ENCODE measurements at regions not wholly inside any gene's neighbourhood (a gene's known extent, or its start where the extent isn't known, plus 50 kb on each side); places are given as distances from the start of the nearest gene placed in this dataset.

DNA sequence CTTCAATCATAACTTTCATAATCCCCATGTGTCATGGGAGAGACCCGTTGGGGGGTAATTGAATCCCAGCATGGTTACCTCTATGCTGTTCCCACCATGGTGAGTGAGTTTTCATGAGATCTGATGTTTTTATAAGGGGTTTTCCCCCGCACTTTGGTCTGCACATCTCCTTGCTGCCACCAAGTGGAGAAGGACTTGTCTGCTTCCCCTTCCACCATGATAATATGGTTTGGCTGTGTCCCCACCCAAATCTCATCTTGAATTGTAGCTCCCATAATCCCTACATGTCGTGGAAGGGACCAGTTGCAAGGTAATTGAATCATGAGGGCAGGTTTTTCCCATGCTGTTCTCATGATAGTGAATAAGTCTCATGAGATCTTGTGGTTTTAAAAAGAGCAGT is 524.9 kb downstream of the SLITRK5 start:
- no peak overlapping the region for H3K27ac Mint-ChIP-seq

DNA sequence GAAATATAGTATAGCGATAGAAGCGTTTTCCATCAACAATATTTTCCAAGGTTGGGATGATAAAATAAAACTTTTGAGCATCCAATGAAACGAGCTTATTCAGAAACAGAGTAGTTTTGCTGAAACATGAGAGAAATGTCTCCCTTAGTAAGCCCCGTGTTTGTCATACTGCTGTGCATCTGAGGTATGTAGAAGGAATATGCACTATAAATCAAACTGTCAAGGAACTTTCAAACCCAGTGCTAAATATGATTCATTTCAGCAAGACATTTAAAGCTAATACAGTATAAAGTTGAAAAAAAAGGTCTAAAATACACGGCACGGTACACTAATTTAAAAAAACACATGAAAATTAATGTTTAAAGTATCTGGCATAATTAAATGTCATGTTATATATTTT is 546.2 kb downstream of the SLITRK5 start:
- Histone ChIP-seq H3K27me3 (ENCODE audit: control insufficient read depth, insufficient read depth, low read length) (no peaks in the 10 kb centered on the region), H3K36me3 (ENCODE audit: control insufficient read depth, insufficient read depth, low read length) (no peaks in the 10 kb centered on the region), H3K4me3 (ENCODE audit: low read length) (no peak overlapping the region), H3K9me3 (ENCODE audit: control insufficient read depth, insufficient read depth, low read length) (no peaks in the 10 kb centered on the region), H3K4me1 (ENCODE audit: control insufficient read depth, insufficient read depth, low read length) (no peaks in the 10 kb centered on the region), H3K27ac (ENCODE audit: low read length) (no peak overlapping the region)
- Mint-ChIP-seq H3K27ac (no peak overlapping the region), H3K36me3 (peaks cover 8% of the 10 kb centered on the region), H3K9me3 (no peaks in the 10 kb centered on the region), H3K27me3 (ENCODE audit: low read depth in 2 of 2) (no peaks in the 10 kb centered on the region), H3K4me1 (no peaks in the 10 kb centered on the region), H3K4me3 (no peak overlapping the region)
- intact Hi-C loops (cut with micrococcal nuclease), result no loop called here
- no peak for DNase-seq
- 80% methylated on average over 3 of the region's 6 CpGs for WGBS (ENCODE audit: insufficient coverage)
- TF ChIP-seq, protein P1, sequence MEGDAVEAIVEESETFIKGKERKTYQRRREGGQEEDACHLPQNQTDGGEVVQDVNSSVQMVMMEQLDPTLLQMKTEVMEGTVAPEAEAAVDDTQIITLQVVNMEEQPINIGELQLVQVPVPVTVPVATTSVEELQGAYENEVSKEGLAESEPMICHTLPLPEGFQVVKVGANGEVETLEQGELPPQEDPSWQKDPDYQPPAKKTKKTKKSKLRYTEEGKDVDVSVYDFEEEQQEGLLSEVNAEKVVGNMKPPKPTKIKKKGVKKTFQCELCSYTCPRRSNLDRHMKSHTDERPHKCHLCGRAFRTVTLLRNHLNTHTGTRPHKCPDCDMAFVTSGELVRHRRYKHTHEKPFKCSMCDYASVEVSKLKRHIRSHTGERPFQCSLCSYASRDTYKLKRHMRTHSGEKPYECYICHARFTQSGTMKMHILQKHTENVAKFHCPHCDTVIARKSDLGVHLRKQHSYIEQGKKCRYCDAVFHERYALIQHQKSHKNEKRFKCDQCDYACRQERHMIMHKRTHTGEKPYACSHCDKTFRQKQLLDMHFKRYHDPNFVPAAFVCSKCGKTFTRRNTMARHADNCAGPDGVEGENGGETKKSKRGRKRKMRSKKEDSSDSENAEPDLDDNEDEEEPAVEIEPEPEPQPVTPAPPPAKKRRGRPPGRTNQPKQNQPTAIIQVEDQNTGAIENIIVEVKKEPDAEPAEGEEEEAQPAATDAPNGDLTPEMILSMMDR (IDR thresholded peaks at IDR 0.05), result no peak
- no peak for ATAC-seq

More for the DNA sequence above, 524.9 kb downstream of the SLITRK5 start:
- peaks cover 8% of the 10 kb centered on the region for H3K36me3 Mint-ChIP-seq
- WGBS (ENCODE audit: insufficient coverage), result 80% methylated on average over 1 of the region's 3 CpGs
- H3K27ac ChIP-seq (ENCODE audit: low read length), result no peak overlapping the region
- peaks cover 1 to 7% of the 10 kb centered on the region in 2 donors for H3K9me3 Mint-ChIP-seq
- H3K9me3 ChIP-seq (ENCODE audit: control insufficient read depth, insufficient read depth, low read length), result no peaks in the 10 kb centered on the region
- H3K4me1 Mint-ChIP-seq, result no peaks in the 10 kb centered on the region
- no peak overlapping the region for H3K4me3 ChIP-seq (ENCODE audit: low read length)
- intact Hi-C loops (cut with micrococcal nuclease), result no loop called here
- H3K36me3 ChIP-seq (ENCODE audit: control insufficient read depth, insufficient read depth, low read length), result no peaks in the 10 kb centered on the region
- H3K27me3 ChIP-seq (ENCODE audit: control insufficient read depth, insufficient read depth, low read length), result no peaks in the 10 kb centered on the region
- no peaks in the 10 kb centered on the region for H3K4me1 ChIP-seq (ENCODE audit: control insufficient read depth, insufficient read depth, low read length)
- ATAC-seq (no peak), DNase-seq (no peak)
- H3K4me3 Mint-ChIP-seq, result no peak overlapping the region
- TF ChIP-seq, protein P1 (IDR thresholded peaks at IDR 0.05), result no peak
- no peaks in the 10 kb centered on the region for H3K27me3 Mint-ChIP-seq (ENCODE audit: low read depth in 2 of 2)

DNA sequence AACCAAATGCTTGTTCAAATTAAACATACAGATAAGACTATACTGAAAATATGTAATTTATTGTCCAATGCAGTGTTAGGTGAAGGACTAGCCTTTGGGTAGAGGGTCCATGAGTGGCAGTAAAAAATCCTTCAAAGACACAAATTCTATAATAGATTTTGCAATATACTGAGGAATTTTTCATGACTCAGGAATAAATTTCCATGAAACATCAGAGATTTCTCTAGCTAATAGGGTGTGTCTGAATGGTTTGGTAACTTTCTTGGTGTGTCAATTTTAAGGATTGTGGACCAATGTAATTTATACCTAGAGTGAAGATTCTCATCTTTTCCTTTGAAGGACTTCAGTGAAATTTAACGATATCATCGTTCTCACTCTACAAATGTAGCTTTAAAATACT is 546.7 kb downstream of the SLITRK5 start:
- Mint-ChIP-seq H3K4me3 (no peak overlapping the region), H3K27ac (no peak overlapping the region), H3K27me3 (ENCODE audit: low read depth in 2 of 2) (no peaks in the 10 kb centered on the region), H3K4me1 (no peaks in the 10 kb centered on the region), H3K9me3 (no peaks in the 10 kb centered on the region), H3K36me3 (peaks cover 8% of the 10 kb centered on the region)
- no peaks in the 10 kb centered on the region for H3K9me3 ChIP-seq (ENCODE audit: control insufficient read depth, insufficient read depth, low read length)
- 100% methylated on average over 2 of the region's 2 CpGs for WGBS (ENCODE audit: insufficient coverage)
- no peak overlapping the region for H3K4me3 ChIP-seq (ENCODE audit: low read length)
- no peaks in the 10 kb centered on the region for H3K27me3 ChIP-seq (ENCODE audit: control insufficient read depth, insufficient read depth, low read length)
- ATAC-seq (no peak), DNase-seq (no peak)
- TF ChIP-seq, protein P1 (IDR thresholded peaks at IDR 0.05), result no peak
- H3K27ac ChIP-seq (ENCODE audit: low read length), result no peak overlapping the region
- H3K36me3 ChIP-seq (ENCODE audit: control insufficient read depth, insufficient read depth, low read length), result no peaks in the 10 kb centered on the region
- no peaks in the 10 kb centered on the region for H3K4me1 ChIP-seq (ENCODE audit: control insufficient read depth, insufficient read depth, low read length)
- intact Hi-C loops (cut with micrococcal nuclease), result no loop called here

DNA sequence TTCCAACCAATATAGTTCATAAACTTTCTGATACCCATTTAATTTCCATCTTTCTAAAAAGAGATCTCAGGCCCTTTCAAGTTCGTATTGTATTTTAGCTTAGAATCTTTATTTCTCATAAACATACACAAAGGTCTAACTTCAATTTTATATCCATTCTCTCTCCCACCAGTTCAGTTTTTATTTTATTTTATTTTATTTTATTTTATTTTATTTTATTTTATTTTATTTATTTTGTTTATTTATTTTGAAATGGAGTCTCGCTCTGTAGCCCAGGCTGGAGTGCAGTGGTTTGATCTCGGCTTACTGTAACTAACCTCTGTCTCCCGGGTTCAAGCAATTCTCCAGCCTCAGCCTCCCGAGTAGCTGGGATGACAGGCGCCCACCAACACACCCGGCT is 552.8 kb downstream of the SLITRK5 start:
- Mint-ChIP-seq H3K27me3 (ENCODE audit: low read depth in 2 of 2) (no peaks in the 10 kb centered on the region), H3K36me3 (peaks cover 8% of the 10 kb centered on the region), H3K9me3 (no peaks in the 10 kb centered on the region), H3K4me3 (no peak overlapping the region), H3K4me1 (no peaks in the 10 kb centered on the region), H3K27ac (no peak overlapping the region)
- Histone ChIP-seq H3K4me1 (ENCODE audit: control insufficient read depth, insufficient read depth, low read length) (no peaks in the 10 kb centered on the region), H3K27ac (ENCODE audit: low read length) (no peak overlapping the region), H3K4me3 (ENCODE audit: low read length) (no peak overlapping the region), H3K27me3 (ENCODE audit: control insufficient read depth, insufficient read depth, low read length) (no peaks in the 10 kb centered on the region), H3K9me3 (ENCODE audit: control insufficient read depth, insufficient read depth, low read length) (no peaks in the 10 kb centered on the region), H3K36me3 (ENCODE audit: control insufficient read depth, insufficient read depth, low read length) (no peaks in the 10 kb centered on the region)
- ATAC-seq (no peak), DNase-seq (no peak)
- intact Hi-C loops (cut with micrococcal nuclease), result no loop called here
- TF ChIP-seq, protein P1 (IDR thresholded peaks at IDR 0.05), result no peak
- WGBS (ENCODE audit: insufficient coverage), result 96% methylated on average over 7 of the region's 7 CpGs
